Heart left ventricle (tissue), 13 donors: ENCODE measurements at regions not wholly inside any gene's neighbourhood (a gene's known extent, or its start where the extent isn't known, plus 50 kb on each side); places are given as distances from the start of the nearest gene placed in this dataset.

ENCODE experiments used
- CTCF ChIP-seq, 12 donors: fragments of 200-600 bp; sonication (generic) in 4 of 12; IDR thresholded peaks; one replicate each; pipeline versions ENCODE4 v1.5.0 to v1.8.0; 2018 to 2022; ENCODE audit warnings: antibody characterized with exemption in 12 of 12, mild to moderate bottlenecking in 5 of 12
- POLR2A ChIP-seq, 2 donors: fragments of 450-650 bp; IDR thresholded peaks; one replicate each; pipeline ENCODE4 v1.6.1; 2017; ENCODE audit warnings: antibody characterized with exemption in 2 of 2, mild to moderate bottlenecking in 2 of 2, moderate library complexity in 2 of 2
- donor health status: ischemic (EF 13 %, LVEDD 7.1; RV severe dilation, severe dysfunction).
- donor health status: DM: no; HTN: yes; CAD: no.
- donor health status: DM: no; HTN: no; CAD: no.
- donor health status: ischemic (EF 25% LVEDD 6.9; RV normal size, moderate dysfunction).
- donor health status: ischemic (EF 25% LVEDD 5.7; RV mildly dilated, moderate dysfunction).
- donor health status: ischemic (EF 35%, LVEDD 5.7; RV mildly dilated, moderate dysfunction).
- donor health status: nonischemic (EF 11% LVEDD 7.7; RV severe dilation, severe dysfunction).
- donor health status: DM: yes; HTN: yes; CAD: no.
- donor health status: PGD.
- donor health status: ischemic (EF 29% LVEDD 5.4; RV normal size, mild dysfunction).
- donor health status: nonischemic (EF 23%, LVEDD 6.1; RV moderate dilation, normal function).

DNA sequence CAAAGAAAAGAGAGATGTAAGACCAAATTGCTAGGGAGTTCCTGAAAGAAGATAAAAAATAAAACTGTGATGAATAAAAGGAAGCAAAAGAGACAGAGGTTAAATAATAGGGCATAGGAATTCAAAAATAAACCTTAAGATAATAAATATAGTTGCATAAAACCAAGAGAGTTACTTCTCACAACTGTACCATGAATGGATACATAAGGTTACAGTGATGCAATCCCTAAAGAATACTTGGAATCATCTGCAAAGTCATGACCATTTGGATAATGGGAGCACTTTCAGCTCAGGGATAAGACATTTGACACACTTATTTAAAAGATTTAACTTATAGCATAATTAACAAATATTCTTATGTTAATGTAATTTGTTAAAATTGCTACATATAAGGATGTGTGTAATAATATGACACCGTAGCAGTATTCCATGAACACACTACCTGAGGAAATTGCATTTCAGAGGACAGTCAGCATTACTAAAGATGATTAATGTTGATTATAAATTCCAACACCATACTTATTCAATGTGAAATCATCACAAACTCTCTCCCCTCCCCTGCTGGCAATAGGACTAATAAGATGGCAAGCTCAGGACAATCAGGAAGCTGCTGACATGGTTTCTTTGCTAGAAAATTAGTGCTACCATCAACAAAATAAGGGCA, 202.1 kb upstream of the AKR1E2 start:
- TF ChIP-seq CTCF (IDR thresholded peaks at IDR 0.05) (no peak), POLR2A (IDR thresholded peaks at IDR 0.05) (no peak)
